Lower lobe of right lung (tissue), 2 donors: ENCODE measurements at regions not wholly inside any gene's neighbourhood (a gene's known extent, or its start where the extent isn't known, plus 50 kb on each side); places are given as distances from the start of the nearest gene placed in this dataset.

ENCODE experiments used
- ATAC-seq, 2 donors: fragments of 200-7000 bp; cut with Tn5 transposase; one replicate each; pipeline ENCODE4 v1.9.1; 2020 to 2022; ENCODE audit warnings: mild to moderate bottlenecking in 2 of 2, moderate library complexity in 2 of 2
- DNase-seq: peaks from one replicate; pipeline ENCODE4 v3.0.0-alpha.2; 2020
- H3K27ac ChIP-seq: fragments of 200-600 bp; one replicate; pipeline ENCODE4 v1.8.0; 2022
- H3K27me3 ChIP-seq: fragments of 200-600 bp; one replicate; pipeline ENCODE4 v1.8.0; 2022; ENCODE audit warnings: low read depth
- H3K36me3 ChIP-seq: fragments of 200-600 bp; one replicate; pipeline ENCODE4 v1.8.0; 2022; ENCODE audit warnings: mild to moderate bottlenecking
- H3K4me1 ChIP-seq: fragments of 200-600 bp; one replicate; pipeline ENCODE4 v1.8.0; 2022
- H3K4me3 ChIP-seq: fragments of 200-600 bp; one replicate; pipeline ENCODE4 v1.8.0; 2022; ENCODE audit warnings: mild to moderate bottlenecking
- H3K9me3 ChIP-seq: fragments of 200-600 bp; one replicate; pipeline ENCODE4 v1.8.0; 2022
- CTCF ChIP-seq: fragments of 200-600 bp; IDR thresholded peaks from one replicate; pipeline ENCODE4 v1.8.0; 2022; ENCODE audit warnings: antibody characterized with exemption, mild to moderate bottlenecking
- intact Hi-C: fragments of 100-400 bp; cut with DNase I; formaldehyde crosslinking; loops from one replicate; pipeline ENCODE4 v1.11.0; 2022
- donor health status: DM: no; HTN: yes; CAD: no; lungs with severe emphysema.

- no peak for TF ChIP-seq CTCF
Observed at GRCh38 chr6:81237226-81237625, 515.3 kb downstream of the TENT5A start.

GRCh38 chr6:81235512-81235911 is 517.0 kb downstream of the TENT5A start:
- Histone ChIP-seq H3K36me3 (no peaks in the 10 kb centered on the region), H3K27ac (no peak overlapping the region), H3K9me3 (no peaks in the 10 kb centered on the region), H3K27me3 (no peaks in the 10 kb centered on the region), H3K4me3 (no peak overlapping the region), H3K4me1 (no peaks in the 10 kb centered on the region)
- no peak for TF ChIP-seq CTCF
- intact Hi-C loops: no loop called here
- DNase-seq (no peak), ATAC-seq (no peak)

More at GRCh38 chr6:81237226-81237625, 515.3 kb downstream of the TENT5A start:
- no peaks in the 10 kb centered on the region for H3K27me3 ChIP-seq
- no peaks in the 10 kb centered on the region for H3K4me1 ChIP-seq
- no peak for DNase-seq
- H3K4me3 ChIP-seq: no peak overlapping the region
- no peak overlapping the region for H3K27ac ChIP-seq
- H3K9me3 ChIP-seq: no peaks in the 10 kb centered on the region
- intact Hi-C loops: no loop called here
- H3K36me3 ChIP-seq: no peaks in the 10 kb centered on the region
- no peak for ATAC-seq

- no peak for DNase-seq
- TF ChIP-seq CTCF: no peak
- intact Hi-C loops: no loop called here
- no peak for ATAC-seq
- Histone ChIP-seq H3K27me3 (no peaks in the 10 kb centered on the region), H3K9me3 (no peaks in the 10 kb centered on the region), H3K4me1 (no peaks in the 10 kb centered on the region), H3K4me3 (no peak overlapping the region), H3K27ac (no peak overlapping the region), H3K36me3 (no peaks in the 10 kb centered on the region)
Observed at GRCh38 chr6:81233990-81234389, 518.5 kb downstream of the TENT5A start.

- Histone ChIP-seq H3K27me3 (no peaks in the 10 kb centered on the region), H3K4me3 (no peak overlapping the region), H3K9me3 (no peaks in the 10 kb centered on the region), H3K27ac (no peak overlapping the region), H3K36me3 (no peaks in the 10 kb centered on the region), H3K4me1 (no peaks in the 10 kb centered on the region)
- DNase-seq (no peak), ATAC-seq (no peak)
- TF ChIP-seq CTCF: no peak
- intact Hi-C loops: no loop called here
Observed at GRCh38 chr6:81228912-81229555, 523.4 kb downstream of the TENT5A start.

GRCh38 chr6:81226957-81227356 is 525.5 kb downstream of the TENT5A start:
- Histone ChIP-seq H3K4me1 (no peaks in the 10 kb centered on the region), H3K36me3 (no peaks in the 10 kb centered on the region), H3K27ac (no peak overlapping the region), H3K27me3 (no peaks in the 10 kb centered on the region), H3K4me3 (no peak overlapping the region), H3K9me3 (no peaks in the 10 kb centered on the region)
- ATAC-seq (no peak), DNase-seq (no peak)
- intact Hi-C loops: no loop called here
- no peak for TF ChIP-seq CTCF
